ENCODE measurements at regions not wholly inside any gene's neighbourhood (a gene's known extent, or its start where the extent isn't known, plus 50 kb on each side); places are given as distances from the start of the nearest gene placed in this dataset.

- TF ChIP-seq POLR2AphosphoS5 (IDR thresholded peaks at IDR 0.05; ENCODE audit: low read depth), result no peak
- no peak for TF ChIP-seq EZH2 (IDR thresholded peaks at IDR 0.05; ENCODE audit: low read depth, unreplicated experiment)
- TF ChIP-seq CTCF (conservative IDR thresholded peaks at IDR 0.05; ENCODE audit: low read depth in 2 of 2), result no peak
- TF ChIP-seq, protein P1, sequence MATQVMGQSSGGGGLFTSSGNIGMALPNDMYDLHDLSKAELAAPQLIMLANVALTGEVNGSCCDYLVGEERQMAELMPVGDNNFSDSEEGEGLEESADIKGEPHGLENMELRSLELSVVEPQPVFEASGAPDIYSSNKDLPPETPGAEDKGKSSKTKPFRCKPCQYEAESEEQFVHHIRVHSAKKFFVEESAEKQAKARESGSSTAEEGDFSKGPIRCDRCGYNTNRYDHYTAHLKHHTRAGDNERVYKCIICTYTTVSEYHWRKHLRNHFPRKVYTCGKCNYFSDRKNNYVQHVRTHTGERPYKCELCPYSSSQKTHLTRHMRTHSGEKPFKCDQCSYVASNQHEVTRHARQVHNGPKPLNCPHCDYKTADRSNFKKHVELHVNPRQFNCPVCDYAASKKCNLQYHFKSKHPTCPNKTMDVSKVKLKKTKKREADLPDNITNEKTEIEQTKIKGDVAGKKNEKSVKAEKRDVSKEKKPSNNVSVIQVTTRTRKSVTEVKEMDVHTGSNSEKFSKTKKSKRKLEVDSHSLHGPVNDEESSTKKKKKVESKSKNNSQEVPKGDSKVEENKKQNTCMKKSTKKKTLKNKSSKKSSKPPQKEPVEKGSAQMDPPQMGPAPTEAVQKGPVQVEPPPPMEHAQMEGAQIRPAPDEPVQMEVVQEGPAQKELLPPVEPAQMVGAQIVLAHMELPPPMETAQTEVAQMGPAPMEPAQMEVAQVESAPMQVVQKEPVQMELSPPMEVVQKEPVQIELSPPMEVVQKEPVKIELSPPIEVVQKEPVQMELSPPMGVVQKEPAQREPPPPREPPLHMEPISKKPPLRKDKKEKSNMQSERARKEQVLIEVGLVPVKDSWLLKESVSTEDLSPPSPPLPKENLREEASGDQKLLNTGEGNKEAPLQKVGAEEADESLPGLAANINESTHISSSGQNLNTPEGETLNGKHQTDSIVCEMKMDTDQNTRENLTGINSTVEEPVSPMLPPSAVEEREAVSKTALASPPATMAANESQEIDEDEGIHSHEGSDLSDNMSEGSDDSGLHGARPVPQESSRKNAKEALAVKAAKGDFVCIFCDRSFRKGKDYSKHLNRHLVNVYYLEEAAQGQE (IDR thresholded peaks at IDR 0.05; ENCODE audit: unreplicated experiment), result no peak
- TF ChIP-seq CREB1 (CRISPR knock-in tag; IDR thresholded peaks at IDR 0.05; ENCODE audit: low read depth), result no peak
- no peak for TF ChIP-seq EZH2phosphoT487 (IDR thresholded peaks at IDR 0.05; ENCODE audit: unreplicated experiment)
- no peak for TF ChIP-seq ZNF114 (CRISPR knock-in tag; IDR thresholded peaks at IDR 0.05)
- no peak for TF ChIP-seq NANOG (IDR thresholded peaks at IDR 0.05; ENCODE audit: borderline replicate concordance)
- TF ChIP-seq JUNB (IDR thresholded peaks at IDR 0.05; ENCODE audit: unreplicated experiment), result no peak
- TF ChIP-seq, protein P2, sequence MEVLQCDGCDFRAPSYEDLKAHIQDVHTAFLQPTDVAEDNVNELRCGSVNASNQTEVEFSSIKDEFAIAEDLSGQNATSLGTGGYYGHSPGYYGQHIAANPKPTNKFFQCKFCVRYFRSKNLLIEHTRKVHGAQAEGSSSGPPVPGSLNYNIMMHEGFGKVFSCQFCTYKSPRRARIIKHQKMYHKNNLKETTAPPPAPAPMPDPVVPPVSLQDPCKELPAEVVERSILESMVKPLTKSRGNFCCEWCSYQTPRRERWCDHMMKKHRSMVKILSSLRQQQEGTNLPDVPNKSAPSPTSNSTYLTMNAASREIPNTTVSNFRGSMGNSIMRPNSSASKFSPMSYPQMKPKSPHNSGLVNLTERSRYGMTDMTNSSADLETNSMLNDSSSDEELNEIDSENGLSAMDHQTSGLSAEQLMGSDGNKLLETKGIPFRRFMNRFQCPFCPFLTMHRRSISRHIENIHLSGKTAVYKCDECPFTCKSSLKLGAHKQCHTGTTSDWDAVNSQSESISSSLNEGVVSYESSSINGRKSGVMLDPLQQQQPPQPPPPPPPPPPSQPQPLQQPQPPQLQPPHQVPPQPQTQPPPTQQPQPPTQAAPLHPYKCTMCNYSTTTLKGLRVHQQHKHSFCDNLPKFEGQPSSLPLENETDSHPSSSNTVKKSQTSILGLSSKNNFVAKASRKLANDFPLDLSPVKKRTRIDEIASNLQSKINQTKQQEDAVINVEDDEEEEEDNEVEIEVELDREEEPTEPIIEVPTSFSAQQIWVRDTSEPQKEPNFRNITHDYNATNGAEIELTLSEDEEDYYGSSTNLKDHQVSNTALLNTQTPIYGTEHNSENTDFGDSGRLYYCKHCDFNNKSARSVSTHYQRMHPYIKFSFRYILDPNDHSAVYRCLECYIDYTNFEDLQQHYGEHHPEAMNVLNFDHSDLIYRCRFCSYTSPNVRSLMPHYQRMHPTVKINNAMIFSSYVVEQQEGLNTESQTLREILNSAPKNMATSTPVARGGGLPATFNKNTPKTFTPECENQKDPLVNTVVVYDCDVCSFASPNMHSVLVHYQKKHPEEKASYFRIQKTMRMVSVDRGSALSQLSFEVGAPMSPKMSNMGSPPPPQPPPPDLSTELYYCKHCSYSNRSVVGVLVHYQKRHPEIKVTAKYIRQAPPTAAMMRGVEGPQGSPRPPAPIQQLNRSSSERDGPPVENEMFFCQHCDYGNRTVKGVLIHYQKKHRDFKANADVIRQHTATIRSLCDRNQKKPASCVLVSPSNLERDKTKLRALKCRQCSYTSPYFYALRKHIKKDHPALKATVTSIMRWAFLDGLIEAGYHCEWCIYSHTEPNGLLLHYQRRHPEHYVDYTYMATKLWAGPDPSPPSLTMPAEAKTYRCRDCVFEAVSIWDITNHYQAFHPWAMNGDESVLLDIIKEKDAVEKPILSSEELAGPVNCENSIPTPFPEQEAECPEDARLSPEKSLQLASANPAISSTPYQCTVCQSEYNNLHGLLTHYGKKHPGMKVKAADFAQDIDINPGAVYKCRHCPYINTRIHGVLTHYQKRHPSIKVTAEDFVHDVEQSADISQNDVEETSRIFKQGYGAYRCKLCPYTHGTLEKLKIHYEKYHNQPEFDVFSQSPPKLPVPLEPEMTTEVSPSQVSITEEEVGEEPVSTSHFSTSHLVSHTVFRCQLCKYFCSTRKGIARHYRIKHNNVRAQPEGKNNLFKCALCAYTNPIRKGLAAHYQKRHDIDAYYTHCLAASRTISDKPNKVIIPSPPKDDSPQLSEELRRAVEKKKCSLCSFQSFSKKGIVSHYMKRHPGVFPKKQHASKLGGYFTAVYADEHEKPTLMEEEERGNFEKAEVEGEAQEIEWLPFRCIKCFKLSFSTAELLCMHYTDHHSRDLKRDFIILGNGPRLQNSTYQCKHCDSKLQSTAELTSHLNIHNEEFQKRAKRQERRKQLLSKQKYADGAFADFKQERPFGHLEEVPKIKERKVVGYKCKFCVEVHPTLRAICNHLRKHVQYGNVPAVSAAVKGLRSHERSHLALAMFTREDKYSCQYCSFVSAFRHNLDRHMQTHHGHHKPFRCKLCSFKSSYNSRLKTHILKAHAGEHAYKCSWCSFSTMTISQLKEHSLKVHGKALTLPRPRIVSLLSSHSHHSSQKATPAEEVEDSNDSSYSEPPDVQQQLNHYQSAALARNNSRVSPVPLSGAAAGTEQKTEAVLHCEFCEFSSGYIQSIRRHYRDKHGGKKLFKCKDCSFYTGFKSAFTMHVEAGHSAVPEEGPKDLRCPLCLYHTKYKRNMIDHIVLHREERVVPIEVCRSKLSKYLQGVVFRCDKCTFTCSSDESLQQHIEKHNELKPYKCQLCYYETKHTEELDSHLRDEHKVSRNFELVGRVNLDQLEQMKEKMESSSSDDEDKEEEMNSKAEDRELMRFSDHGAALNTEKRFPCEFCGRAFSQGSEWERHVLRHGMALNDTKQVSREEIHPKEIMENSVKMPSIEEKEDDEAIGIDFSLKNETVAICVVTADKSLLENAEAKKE (CRISPR knock-in tag; IDR thresholded peaks at IDR 0.05), result no peak
- no peak for TF ChIP-seq ZNF331 (CRISPR knock-in tag; IDR thresholded peaks at IDR 0.05; ENCODE audit: low read depth)
- TF ChIP-seq STAT1 (IDR thresholded peaks at IDR 0.05; ENCODE audit: unreplicated experiment), result no peak
Measured at GRCh38 chr12:4014858-4015224, 141.6 kb upstream of the PARP11 start.

Measured in GM23338 (cell line).